ENCODE measurements at regions not wholly inside any gene's neighbourhood (a gene's known extent, or its start where the extent isn't known, plus 50 kb on each side); places are given as distances from the start of the nearest gene placed in this dataset.

DNA sequence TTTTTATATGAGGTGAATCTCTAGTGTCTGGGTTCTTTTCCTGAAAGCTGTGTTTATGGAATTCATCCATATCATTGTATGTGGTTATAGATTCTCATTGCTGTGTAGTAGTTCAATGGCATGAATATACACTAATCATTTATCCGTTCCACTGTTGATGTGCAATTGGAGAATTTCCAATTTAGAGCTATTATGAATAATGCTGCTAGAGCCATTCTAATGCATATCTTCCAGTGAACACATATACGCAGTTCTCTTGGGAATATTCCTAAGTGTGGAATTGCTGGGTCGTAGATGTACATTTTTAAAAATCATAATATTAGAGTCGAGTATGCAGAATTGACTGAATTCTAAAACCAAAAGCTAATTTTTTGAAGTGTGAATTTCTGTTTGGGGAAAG is 327.5 kb upstream of the JAG1 start:
- Histone ChIP-seq H3K27me3 (ENCODE audit: insufficient read depth, low read length) (no peaks in the 10 kb centered on the region), H3K9ac (ENCODE audit: low read length) (no peak overlapping the region), H3K27ac (ENCODE audit: low read depth, low read length) (peak overlapping the region; percentile 33), H3K36me3 (ENCODE audit: insufficient read depth, low read length) (no peaks in the 10 kb centered on the region), H2AFZ (ENCODE audit: low read depth, low read length) (peak overlapping the region; percentile 55), H3K9me3 (ENCODE audit: insufficient read depth, low read depth, low read length) (no peaks in the 10 kb centered on the region), H3K4me2 (ENCODE audit: low read length) (peak overlapping the region; percentile 59), H4K20me1 (ENCODE audit: insufficient read depth, low read length) (no peaks in the 10 kb centered on the region), H3K4me1 (ENCODE audit: insufficient read depth, low read length) (peaks cover 12% of the 10 kb centered on the region), H3K4me3 (ENCODE audit: insufficient read depth, low read depth, low read length) (no peak overlapping the region), H3K79me2 (ENCODE audit: insufficient read depth, low read length) (no peaks in the 10 kb centered on the region)
- H3K27me3 Mint-ChIP-seq (ENCODE audit: low read depth, unreplicated experiment), result no peaks in the 10 kb centered on the region
- FAIRE-seq (no peak), DNase-seq (ENCODE audit: low read depth) (no peak)
- peak overlapping the region; percentile 99 for H3K27ac Mint-ChIP-seq (ENCODE audit: unreplicated experiment)
- TF ChIP-seq EZH2 (IDR thresholded peaks at IDR 0.05; ENCODE audit: insufficient read depth, low read length), result no peak
- TF ChIP-seq, protein P1, sequence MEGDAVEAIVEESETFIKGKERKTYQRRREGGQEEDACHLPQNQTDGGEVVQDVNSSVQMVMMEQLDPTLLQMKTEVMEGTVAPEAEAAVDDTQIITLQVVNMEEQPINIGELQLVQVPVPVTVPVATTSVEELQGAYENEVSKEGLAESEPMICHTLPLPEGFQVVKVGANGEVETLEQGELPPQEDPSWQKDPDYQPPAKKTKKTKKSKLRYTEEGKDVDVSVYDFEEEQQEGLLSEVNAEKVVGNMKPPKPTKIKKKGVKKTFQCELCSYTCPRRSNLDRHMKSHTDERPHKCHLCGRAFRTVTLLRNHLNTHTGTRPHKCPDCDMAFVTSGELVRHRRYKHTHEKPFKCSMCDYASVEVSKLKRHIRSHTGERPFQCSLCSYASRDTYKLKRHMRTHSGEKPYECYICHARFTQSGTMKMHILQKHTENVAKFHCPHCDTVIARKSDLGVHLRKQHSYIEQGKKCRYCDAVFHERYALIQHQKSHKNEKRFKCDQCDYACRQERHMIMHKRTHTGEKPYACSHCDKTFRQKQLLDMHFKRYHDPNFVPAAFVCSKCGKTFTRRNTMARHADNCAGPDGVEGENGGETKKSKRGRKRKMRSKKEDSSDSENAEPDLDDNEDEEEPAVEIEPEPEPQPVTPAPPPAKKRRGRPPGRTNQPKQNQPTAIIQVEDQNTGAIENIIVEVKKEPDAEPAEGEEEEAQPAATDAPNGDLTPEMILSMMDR (IDR thresholded peaks at IDR 0.05; ENCODE audit: insufficient read depth, low read depth, low read length), result no peak
- peaks cover 2% of the 10 kb centered on the region for H3K36me3 Mint-ChIP-seq (ENCODE audit: low read depth, unreplicated experiment)
- peaks cover 3% of the 10 kb centered on the region for H3K9me3 Mint-ChIP-seq (ENCODE audit: unreplicated experiment)
- H3K4me1 Mint-ChIP-seq (ENCODE audit: low read depth, unreplicated experiment), result peaks cover 37% of the 10 kb centered on the region
- no peak overlapping the region for H3K4me3 Mint-ChIP-seq (ENCODE audit: unreplicated experiment)

DNA sequence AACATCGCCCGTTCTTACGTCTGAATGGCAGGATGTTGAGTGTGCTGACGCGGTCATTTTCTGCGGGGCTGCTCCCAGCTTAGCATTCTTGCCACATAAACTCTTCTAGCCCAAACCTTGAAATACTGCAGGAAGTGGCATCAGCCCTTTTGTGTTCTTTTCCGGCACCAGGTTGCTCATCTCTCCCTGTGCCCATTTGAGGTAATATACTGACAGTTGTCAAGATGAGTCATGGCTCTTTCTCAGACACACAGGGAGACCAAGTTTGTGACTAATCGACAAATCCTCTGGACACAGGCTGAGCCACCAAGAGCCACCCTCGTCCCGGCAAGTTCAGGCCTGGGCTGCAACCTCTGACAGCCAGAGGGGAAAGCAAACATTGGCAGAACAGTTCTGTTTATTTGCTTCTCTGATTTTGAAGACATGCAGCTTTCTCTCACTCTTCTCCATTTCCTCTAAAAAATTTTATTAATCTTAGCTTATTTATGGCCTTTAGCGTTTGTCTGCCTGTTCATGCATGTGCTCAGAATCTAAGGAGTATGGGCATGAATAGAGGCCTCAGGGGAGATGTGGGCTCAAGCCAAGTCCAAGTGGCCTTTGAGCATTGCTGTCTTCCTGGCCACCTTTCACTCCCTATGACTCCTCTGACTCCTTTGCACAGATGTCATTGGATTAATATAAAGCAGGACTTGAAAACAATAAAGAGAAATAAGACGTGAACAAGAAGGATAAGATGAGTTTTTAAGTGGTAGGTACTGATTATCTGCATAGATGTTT is 328.2 kb upstream of the JAG1 start:
- peaks cover 12% of the 10 kb centered on the region for H3K4me1 ChIP-seq (ENCODE audit: insufficient read depth, low read length)
- H3K4me2 ChIP-seq (ENCODE audit: low read length), result peak overlapping the region; percentile 59
- Mint-ChIP-seq H3K27ac (ENCODE audit: unreplicated experiment) (peak overlapping the region; percentile 99), H3K27me3 (ENCODE audit: low read depth, unreplicated experiment) (no peaks in the 10 kb centered on the region), H3K4me3 (ENCODE audit: unreplicated experiment) (no peak overlapping the region), H3K9me3 (ENCODE audit: unreplicated experiment) (peaks cover 3% of the 10 kb centered on the region), H3K4me1 (ENCODE audit: low read depth, unreplicated experiment) (peaks cover 37% of the 10 kb centered on the region), H3K36me3 (ENCODE audit: low read depth, unreplicated experiment) (peaks cover 1% of the 10 kb centered on the region)
- FAIRE-seq, result peak; percentile 59
- H3K9me3 ChIP-seq (ENCODE audit: insufficient read depth, low read depth, low read length), result peaks cover 2% of the 10 kb centered on the region
- no peak overlapping the region for H3K4me3 ChIP-seq (ENCODE audit: insufficient read depth, low read depth, low read length)
- H2AFZ ChIP-seq (ENCODE audit: low read depth, low read length), result peak overlapping the region; percentile 55
- no peaks in the 10 kb centered on the region for H3K79me2 ChIP-seq (ENCODE audit: insufficient read depth, low read length)
- peak overlapping the region; percentile 33 for H3K27ac ChIP-seq (ENCODE audit: low read depth, low read length)
- no peaks in the 10 kb centered on the region for H3K27me3 ChIP-seq (ENCODE audit: insufficient read depth, low read length)
- DNase-seq (ENCODE audit: low read depth), result peak; percentile 59
- H3K9ac ChIP-seq (ENCODE audit: low read length), result no peak overlapping the region
- no peaks in the 10 kb centered on the region for H4K20me1 ChIP-seq (ENCODE audit: insufficient read depth, low read length)
- no peaks in the 10 kb centered on the region for H3K36me3 ChIP-seq (ENCODE audit: insufficient read depth, low read length)
- TF ChIP-seq EZH2 (IDR thresholded peaks at IDR 0.05; ENCODE audit: insufficient read depth, low read length), result no peak
- TF ChIP-seq, protein P1 (IDR thresholded peaks at IDR 0.05; ENCODE audit: insufficient read depth, low read depth, low read length), result no peak

DNA sequence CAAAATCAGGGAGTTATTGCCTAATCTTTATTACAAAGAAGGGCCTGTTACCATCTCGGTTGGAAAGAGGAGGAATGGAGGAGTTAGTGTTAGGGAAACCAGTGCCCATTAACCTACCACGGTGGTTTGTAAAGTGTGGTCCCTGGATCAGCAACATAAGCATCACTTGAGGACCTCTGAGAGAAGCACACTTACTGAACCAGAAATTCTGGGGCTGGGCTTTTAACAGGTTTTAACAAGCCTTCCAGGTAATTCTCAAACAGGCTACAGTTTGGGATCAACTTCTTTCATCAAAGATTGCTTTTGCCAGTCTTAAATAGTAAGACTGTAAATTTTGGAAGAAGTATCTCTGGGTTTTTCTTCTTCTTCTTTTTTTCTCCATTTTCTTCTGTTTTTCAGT is 329.5 kb upstream of the JAG1 start:
- Histone ChIP-seq H3K9ac (ENCODE audit: low read length) (no peak overlapping the region), H3K36me3 (ENCODE audit: insufficient read depth, low read length) (no peaks in the 10 kb centered on the region), H3K79me2 (ENCODE audit: insufficient read depth, low read length) (no peaks in the 10 kb centered on the region), H3K27me3 (ENCODE audit: insufficient read depth, low read length) (no peaks in the 10 kb centered on the region), H3K9me3 (ENCODE audit: insufficient read depth, low read depth, low read length) (peaks cover 3% of the 10 kb centered on the region), H3K4me2 (ENCODE audit: low read length) (no peak overlapping the region), H2AFZ (ENCODE audit: low read depth, low read length) (no peak overlapping the region), H3K27ac (ENCODE audit: low read depth, low read length) (no peak overlapping the region), H3K4me1 (ENCODE audit: insufficient read depth, low read length) (peaks cover 12% of the 10 kb centered on the region), H3K4me3 (ENCODE audit: insufficient read depth, low read depth, low read length) (no peak overlapping the region), H4K20me1 (ENCODE audit: insufficient read depth, low read length) (no peaks in the 10 kb centered on the region)
- FAIRE-seq (no peak), DNase-seq (ENCODE audit: low read depth) (no peak)
- Mint-ChIP-seq H3K27me3 (ENCODE audit: low read depth, unreplicated experiment) (no peaks in the 10 kb centered on the region), H3K36me3 (ENCODE audit: low read depth, unreplicated experiment) (no peaks in the 10 kb centered on the region), H3K27ac (ENCODE audit: unreplicated experiment) (peak overlapping the region; percentile 99), H3K9me3 (ENCODE audit: unreplicated experiment) (peaks cover 3% of the 10 kb centered on the region), H3K4me1 (ENCODE audit: low read depth, unreplicated experiment) (peaks cover 37% of the 10 kb centered on the region), H3K4me3 (ENCODE audit: unreplicated experiment) (no peak overlapping the region)
- TF ChIP-seq EZH2 (IDR thresholded peaks at IDR 0.05; ENCODE audit: insufficient read depth, low read length), result no peak
- TF ChIP-seq, protein P1 (IDR thresholded peaks at IDR 0.05; ENCODE audit: insufficient read depth, low read depth, low read length), result no peak
